ENCODE measurements at regions not wholly inside any gene's neighbourhood (a gene's known extent, or its start where the extent isn't known, plus 50 kb on each side); places are given as distances from the start of the nearest gene placed in this dataset.
A peak's percentile ranks its signal among the peaks of the same experiment; 100 is the strongest.

DNA sequence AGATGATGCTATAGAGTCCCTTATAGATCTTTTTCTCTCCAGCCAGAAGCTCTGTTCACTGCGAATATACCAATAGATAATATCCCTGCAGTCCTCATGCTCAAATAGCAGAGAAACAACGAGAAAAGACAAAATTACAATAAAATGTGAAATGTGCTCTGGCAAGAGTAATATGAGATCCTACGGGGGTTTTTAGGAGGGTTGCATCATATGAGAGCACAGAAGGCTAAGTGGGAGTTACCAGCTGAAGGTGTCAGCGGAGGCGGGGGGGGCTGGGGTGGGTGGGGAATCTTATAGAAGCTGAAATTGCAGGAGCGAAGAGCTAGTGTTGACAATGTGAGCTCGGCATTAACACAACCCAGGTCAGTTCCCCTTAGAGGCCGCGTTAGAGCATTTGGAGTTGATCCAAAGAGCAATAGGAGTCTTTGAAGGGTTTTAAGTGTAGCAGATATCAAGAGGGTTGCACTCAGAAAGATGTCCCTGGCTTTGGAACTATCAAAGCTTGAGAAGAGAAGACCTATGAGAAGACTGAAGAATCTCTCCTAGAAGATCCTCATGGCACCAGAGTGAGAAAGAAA is 109.7 kb downstream of the BASP1 start:
- Histone ChIP-seq H3K36me3 (ENCODE audit: insufficient read depth) (no peaks in the 10 kb centered on the region), H2AFZ (0 out of 2 replicates have a peak overlapping the region, but pooled peaks have one; percentile 23), H3F3A (replicated peaks; ENCODE audit: low read depth) (no peaks in the 10 kb centered on the region), H3K9me2 (ENCODE audit: insufficient read depth) (peaks cover 22% of the 10 kb centered on the region; the same call in 1 of the 2 replicates), H3K4me3 (no peak overlapping the region), H3K4me2 (no peak overlapping the region), H3K79me2 (replicated peaks; ENCODE audit: insufficient read depth) (no peaks in the 10 kb centered on the region), H4K20me1 (replicated peaks; ENCODE audit: insufficient read depth) (no peaks in the 10 kb centered on the region), H3K27ac (ENCODE audit: low read depth) (no peak overlapping the region), H3K4me1 (ENCODE audit: insufficient read depth) (no peaks in the 10 kb centered on the region), H3K27me3 (ENCODE audit: insufficient read depth) (no peaks in the 10 kb centered on the region)
- Mint-ChIP-seq H3K27ac (no peak overlapping the region), H3K9me3 (no peaks in the 10 kb centered on the region; the same call in 2 of the 3 replicates), H3K36me3 (ENCODE audit: low read depth) (no peaks in the 10 kb centered on the region), H3K4me1 (no peaks in the 10 kb centered on the region; the same call in 2 of the 3 replicates), H3K27me3 (ENCODE audit: insufficient read depth, low read depth, poor library complexity) (no peaks in the 10 kb centered on the region), H3K4me3 (no peak overlapping the region)
- DNase-seq (ENCODE audit: low spot score) (no peak), ATAC-seq (no peak)
- no peak for TF ChIP-seq CREB1 (CRISPR knock-in tag; IDR thresholded peaks at IDR 0.05; ENCODE audit: low read depth)

DNA sequence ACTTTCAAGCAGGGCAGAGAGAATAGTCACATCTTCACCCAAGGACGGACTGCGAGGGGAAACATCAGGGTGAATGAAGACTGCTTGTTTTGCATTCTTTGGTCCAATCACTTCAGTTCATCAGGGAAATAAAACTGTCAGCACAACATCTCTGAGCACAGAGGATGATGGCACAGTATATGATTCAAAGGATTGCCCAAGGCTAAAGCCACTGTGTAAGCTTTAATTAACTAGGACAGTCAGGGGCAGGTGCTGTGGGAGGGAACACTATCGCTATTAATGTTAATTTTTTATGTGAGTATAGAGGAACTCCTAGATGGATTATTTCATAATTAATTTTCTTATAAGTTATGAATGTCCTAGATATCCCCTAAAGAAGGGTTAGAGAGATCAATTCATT is 112.1 kb downstream of the BASP1 start:
- no peak overlapping the region for H2AFZ ChIP-seq
- H3K4me3 Mint-ChIP-seq: no peak overlapping the region
- H3K4me1 Mint-ChIP-seq: no peaks in the 10 kb centered on the region; the same call in 2 of the 3 replicates
- H4K20me1 ChIP-seq (replicated peaks; ENCODE audit: insufficient read depth): no peaks in the 10 kb centered on the region
- peaks cover 22% of the 10 kb centered on the region; the same call in 1 of the 2 replicates for H3K9me2 ChIP-seq (ENCODE audit: insufficient read depth)
- H3K27ac ChIP-seq (ENCODE audit: low read depth): no peak overlapping the region
- ATAC-seq: no peak
- H3K36me3 Mint-ChIP-seq (ENCODE audit: low read depth): no peaks in the 10 kb centered on the region
- no peak overlapping the region for H3K4me3 ChIP-seq
- no peak overlapping the region for H3K27ac Mint-ChIP-seq
- no peak overlapping the region for H3K4me2 ChIP-seq
- no peaks in the 10 kb centered on the region for H3K36me3 ChIP-seq (ENCODE audit: insufficient read depth)
- H3K27me3 Mint-ChIP-seq (ENCODE audit: insufficient read depth, low read depth, poor library complexity): no peaks in the 10 kb centered on the region
- no peaks in the 10 kb centered on the region for H3K27me3 ChIP-seq (ENCODE audit: insufficient read depth)
- no peaks in the 10 kb centered on the region for H3K79me2 ChIP-seq (replicated peaks; ENCODE audit: insufficient read depth)
- peaks cover 2% of the 10 kb centered on the region; the same call in 2 of the 3 replicates for H3K9me3 Mint-ChIP-seq
- H3K4me1 ChIP-seq (ENCODE audit: insufficient read depth): no peaks in the 10 kb centered on the region
- DNase-seq (ENCODE audit: low spot score): no peak
- H3F3A ChIP-seq (replicated peaks; ENCODE audit: low read depth): no peaks in the 10 kb centered on the region
- no peak for TF ChIP-seq JUNB (IDR thresholded peaks at IDR 0.05; ENCODE audit: unreplicated experiment)
- TF ChIP-seq NANOG (IDR thresholded peaks at IDR 0.05; ENCODE audit: borderline replicate concordance): no peak
- no peak for TF ChIP-seq EZH2phosphoT487 (IDR thresholded peaks at IDR 0.05; ENCODE audit: unreplicated experiment)
- TF ChIP-seq STAT1 (IDR thresholded peaks at IDR 0.05; ENCODE audit: unreplicated experiment): no peak
- TF ChIP-seq, protein P1, sequence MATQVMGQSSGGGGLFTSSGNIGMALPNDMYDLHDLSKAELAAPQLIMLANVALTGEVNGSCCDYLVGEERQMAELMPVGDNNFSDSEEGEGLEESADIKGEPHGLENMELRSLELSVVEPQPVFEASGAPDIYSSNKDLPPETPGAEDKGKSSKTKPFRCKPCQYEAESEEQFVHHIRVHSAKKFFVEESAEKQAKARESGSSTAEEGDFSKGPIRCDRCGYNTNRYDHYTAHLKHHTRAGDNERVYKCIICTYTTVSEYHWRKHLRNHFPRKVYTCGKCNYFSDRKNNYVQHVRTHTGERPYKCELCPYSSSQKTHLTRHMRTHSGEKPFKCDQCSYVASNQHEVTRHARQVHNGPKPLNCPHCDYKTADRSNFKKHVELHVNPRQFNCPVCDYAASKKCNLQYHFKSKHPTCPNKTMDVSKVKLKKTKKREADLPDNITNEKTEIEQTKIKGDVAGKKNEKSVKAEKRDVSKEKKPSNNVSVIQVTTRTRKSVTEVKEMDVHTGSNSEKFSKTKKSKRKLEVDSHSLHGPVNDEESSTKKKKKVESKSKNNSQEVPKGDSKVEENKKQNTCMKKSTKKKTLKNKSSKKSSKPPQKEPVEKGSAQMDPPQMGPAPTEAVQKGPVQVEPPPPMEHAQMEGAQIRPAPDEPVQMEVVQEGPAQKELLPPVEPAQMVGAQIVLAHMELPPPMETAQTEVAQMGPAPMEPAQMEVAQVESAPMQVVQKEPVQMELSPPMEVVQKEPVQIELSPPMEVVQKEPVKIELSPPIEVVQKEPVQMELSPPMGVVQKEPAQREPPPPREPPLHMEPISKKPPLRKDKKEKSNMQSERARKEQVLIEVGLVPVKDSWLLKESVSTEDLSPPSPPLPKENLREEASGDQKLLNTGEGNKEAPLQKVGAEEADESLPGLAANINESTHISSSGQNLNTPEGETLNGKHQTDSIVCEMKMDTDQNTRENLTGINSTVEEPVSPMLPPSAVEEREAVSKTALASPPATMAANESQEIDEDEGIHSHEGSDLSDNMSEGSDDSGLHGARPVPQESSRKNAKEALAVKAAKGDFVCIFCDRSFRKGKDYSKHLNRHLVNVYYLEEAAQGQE (IDR thresholded peaks at IDR 0.05; ENCODE audit: unreplicated experiment): no peak
- no peak for TF ChIP-seq POLR2AphosphoS5 (IDR thresholded peaks at IDR 0.05; ENCODE audit: low read depth)
- TF ChIP-seq ZNF331 (CRISPR knock-in tag; IDR thresholded peaks at IDR 0.05; ENCODE audit: low read depth): no peak
- TF ChIP-seq, protein P2, sequence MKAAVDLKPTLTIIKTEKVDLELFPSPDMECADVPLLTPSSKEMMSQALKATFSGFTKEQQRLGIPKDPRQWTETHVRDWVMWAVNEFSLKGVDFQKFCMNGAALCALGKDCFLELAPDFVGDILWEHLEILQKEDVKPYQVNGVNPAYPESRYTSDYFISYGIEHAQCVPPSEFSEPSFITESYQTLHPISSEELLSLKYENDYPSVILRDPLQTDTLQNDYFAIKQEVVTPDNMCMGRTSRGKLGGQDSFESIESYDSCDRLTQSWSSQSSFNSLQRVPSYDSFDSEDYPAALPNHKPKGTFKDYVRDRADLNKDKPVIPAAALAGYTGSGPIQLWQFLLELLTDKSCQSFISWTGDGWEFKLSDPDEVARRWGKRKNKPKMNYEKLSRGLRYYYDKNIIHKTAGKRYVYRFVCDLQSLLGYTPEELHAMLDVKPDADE (IDR thresholded peaks at IDR 0.05): no peak
- no peak for TF ChIP-seq CREB1 (CRISPR knock-in tag; IDR thresholded peaks at IDR 0.05; ENCODE audit: low read depth)
- no peak for TF ChIP-seq ZNF114 (CRISPR knock-in tag; IDR thresholded peaks at IDR 0.05)
- TF ChIP-seq, protein P3, sequence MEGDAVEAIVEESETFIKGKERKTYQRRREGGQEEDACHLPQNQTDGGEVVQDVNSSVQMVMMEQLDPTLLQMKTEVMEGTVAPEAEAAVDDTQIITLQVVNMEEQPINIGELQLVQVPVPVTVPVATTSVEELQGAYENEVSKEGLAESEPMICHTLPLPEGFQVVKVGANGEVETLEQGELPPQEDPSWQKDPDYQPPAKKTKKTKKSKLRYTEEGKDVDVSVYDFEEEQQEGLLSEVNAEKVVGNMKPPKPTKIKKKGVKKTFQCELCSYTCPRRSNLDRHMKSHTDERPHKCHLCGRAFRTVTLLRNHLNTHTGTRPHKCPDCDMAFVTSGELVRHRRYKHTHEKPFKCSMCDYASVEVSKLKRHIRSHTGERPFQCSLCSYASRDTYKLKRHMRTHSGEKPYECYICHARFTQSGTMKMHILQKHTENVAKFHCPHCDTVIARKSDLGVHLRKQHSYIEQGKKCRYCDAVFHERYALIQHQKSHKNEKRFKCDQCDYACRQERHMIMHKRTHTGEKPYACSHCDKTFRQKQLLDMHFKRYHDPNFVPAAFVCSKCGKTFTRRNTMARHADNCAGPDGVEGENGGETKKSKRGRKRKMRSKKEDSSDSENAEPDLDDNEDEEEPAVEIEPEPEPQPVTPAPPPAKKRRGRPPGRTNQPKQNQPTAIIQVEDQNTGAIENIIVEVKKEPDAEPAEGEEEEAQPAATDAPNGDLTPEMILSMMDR (conservative IDR thresholded peaks at IDR 0.05; ENCODE audit: low read depth in 2 of 2): no peak
- no peak for TF ChIP-seq EZH2 (IDR thresholded peaks at IDR 0.05; ENCODE audit: low read depth, unreplicated experiment)

Measured in GM23338 (cell line).